GM18868 (cell line): ENCODE measurements at regions not wholly inside any gene's neighbourhood (a gene's known extent, or its start where the extent isn't known, plus 50 kb on each side); places are given as distances from the start of the nearest gene placed in this dataset.
"Not testable (repeated sequence)": the region's sequence is repeated elsewhere in the genome, so short reads cannot be mapped to it uniquely, and the experiment has no call there.

Source experiments
- ATAC-seq: cut with Tn5 transposase; IDR thresholded peaks from one replicate; pipeline ENCODE4 v1.9.1; 2021; ENCODE audit warnings: mild to moderate bottlenecking, moderate library complexity; ENCODE audit not compliant: unreplicated experiment

DNA sequence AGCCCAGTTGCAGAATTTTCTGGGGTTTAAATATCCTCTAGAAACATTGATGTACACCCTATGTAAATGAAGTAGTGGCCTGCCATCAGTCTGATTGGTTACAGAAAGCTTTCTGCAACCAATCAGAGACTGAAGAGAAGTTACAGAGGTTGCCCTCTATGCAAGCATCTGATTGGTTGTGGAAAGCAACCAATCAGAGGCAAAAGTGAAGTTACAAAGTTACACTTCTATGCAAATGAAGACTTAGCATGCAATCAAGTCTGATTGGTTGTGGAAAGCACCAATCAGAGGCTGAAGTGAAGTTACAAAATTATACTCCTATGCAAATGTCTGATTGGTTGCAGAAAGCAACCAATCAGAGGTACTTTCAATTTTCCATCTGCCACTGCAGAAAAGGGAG lies 51.9 kb upstream of the USP9X start:
- no peak for ATAC-seq

DNA sequence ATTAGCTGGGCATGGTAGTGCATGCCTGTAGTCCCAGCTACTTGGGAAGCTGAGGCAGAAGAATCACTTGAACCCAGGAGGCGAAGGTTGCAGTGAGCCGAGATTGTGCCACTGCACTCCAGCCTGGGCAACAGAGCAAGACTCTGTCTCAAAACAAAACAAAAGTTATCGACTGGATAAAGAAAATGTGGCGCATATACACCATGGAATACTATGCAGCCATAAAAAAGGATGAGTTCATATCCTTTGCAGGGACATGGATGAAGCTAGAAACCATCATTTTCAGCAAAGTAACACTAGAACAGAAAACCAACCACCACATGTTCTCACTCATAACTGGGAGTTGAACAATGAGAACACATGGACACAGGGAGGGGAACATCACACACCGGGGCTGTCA lies 50.3 kb upstream of the USP9X start:
- ATAC-seq, result not testable (repeated sequence)
